ENCODE measurements at regions not wholly inside any gene's neighbourhood (a gene's known extent, or its start where the extent isn't known, plus 50 kb on each side); places are given as distances from the start of the nearest gene placed in this dataset.
"Not testable (repeated sequence)": the region's sequence is repeated elsewhere in the genome, so short reads cannot be mapped to it uniquely, and the experiment has no call there.

DNA sequence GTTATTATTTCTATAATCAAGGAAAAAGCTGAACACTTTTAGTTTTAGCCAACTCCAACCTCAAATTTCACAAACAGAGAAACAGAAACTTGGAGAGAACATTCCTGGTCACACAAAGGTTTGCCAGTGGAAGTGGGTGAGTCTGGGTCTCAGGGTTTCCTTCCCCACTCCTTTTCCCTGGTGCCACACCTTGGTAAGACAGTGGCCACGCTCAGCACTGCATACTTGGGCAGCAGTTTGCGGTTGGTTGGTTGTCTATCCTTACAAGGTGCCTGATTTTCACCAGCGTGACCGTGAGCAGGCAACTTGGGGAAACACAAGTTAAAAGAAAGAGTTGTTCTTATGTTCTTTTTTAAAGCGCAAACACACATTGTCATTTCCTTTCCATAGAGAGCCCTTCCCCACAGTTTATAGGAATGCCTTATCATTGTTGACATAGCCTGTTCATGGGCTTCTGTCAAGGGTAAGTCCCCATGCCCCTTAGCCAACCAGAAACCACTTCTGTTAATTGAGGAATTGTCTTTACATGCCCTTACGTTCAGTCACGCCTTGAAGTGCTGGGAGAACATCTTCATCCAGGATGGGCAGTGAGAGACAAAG, 82.2 kb downstream of the RIN2 start:
- ChIA-PET POLR2A (interaction anchor here (0.6 kb wide), 1 partner anchor 781 kb away, joined by 3 read pairs; no protein-coding TSS in a partner anchor), CTCF (ENCODE audit: unreplicated experiment) (no interaction called here)
- intact Hi-C loops (cut with micrococcal nuclease; ENCODE audit: unreplicated experiment), result no loop called here
- no peaks in the 10 kb centered on the region for H3K4me1 ChIP-seq (ENCODE audit: insufficient read depth, low read length, poor library complexity, severe bottlenecking)
- no peaks in the 10 kb centered on the region for H3K79me2 ChIP-seq (ENCODE audit: insufficient read depth, low read depth, low read length)
- H3K36me3 ChIP-seq (ENCODE audit: insufficient read depth, low read length), result no peaks in the 10 kb centered on the region
- no TSS peak for BruUV-seq (replicated peaks)
- no peak for TF ChIP-seq EZH2phosphoT487 (IDR thresholded peaks at IDR 0.05; ENCODE audit: borderline replicate concordance, low read depth, low read length)
- TF ChIP-seq, protein P1, sequence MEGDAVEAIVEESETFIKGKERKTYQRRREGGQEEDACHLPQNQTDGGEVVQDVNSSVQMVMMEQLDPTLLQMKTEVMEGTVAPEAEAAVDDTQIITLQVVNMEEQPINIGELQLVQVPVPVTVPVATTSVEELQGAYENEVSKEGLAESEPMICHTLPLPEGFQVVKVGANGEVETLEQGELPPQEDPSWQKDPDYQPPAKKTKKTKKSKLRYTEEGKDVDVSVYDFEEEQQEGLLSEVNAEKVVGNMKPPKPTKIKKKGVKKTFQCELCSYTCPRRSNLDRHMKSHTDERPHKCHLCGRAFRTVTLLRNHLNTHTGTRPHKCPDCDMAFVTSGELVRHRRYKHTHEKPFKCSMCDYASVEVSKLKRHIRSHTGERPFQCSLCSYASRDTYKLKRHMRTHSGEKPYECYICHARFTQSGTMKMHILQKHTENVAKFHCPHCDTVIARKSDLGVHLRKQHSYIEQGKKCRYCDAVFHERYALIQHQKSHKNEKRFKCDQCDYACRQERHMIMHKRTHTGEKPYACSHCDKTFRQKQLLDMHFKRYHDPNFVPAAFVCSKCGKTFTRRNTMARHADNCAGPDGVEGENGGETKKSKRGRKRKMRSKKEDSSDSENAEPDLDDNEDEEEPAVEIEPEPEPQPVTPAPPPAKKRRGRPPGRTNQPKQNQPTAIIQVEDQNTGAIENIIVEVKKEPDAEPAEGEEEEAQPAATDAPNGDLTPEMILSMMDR (conservative IDR thresholded peaks at IDR 0.05; ENCODE audit: low read length), result no peak
- H2AFZ ChIP-seq (ENCODE audit: low read length), result no peak overlapping the region
- no peaks in the 10 kb centered on the region for H3K9me3 ChIP-seq (ENCODE audit: low read length)
- no peaks in the 10 kb centered on the region for H3K9me2 ChIP-seq (ENCODE audit: insufficient read depth, low read length)
- DNase-seq (ENCODE audit: low spot score), result no peak
- no peak overlapping the region for H3K4me3 ChIP-seq (ENCODE audit: low read depth, low read length, poor library complexity, severe bottlenecking)
- H3K4me2 ChIP-seq (ENCODE audit: low read length), result no peak overlapping the region
- no peak overlapping the region for H3K27ac ChIP-seq (ENCODE audit: low read depth, low read length, poor library complexity, severe bottlenecking)
- no peaks in the 10 kb centered on the region for H4K20me1 ChIP-seq (ENCODE audit: insufficient read depth, low read length)

GRCh38 chr20:19841740-19842139, 83.7 kb downstream of the RIN2 start:
- intact Hi-C loops (cut with micrococcal nuclease; ENCODE audit: unreplicated experiment), result no loop called here
- no peak for DNase-seq (ENCODE audit: low spot score)
- TF ChIP-seq, protein P1 (conservative IDR thresholded peaks at IDR 0.05; ENCODE audit: low read length), result no peak
- no peak for TF ChIP-seq EZH2phosphoT487 (IDR thresholded peaks at IDR 0.05; ENCODE audit: borderline replicate concordance, low read depth, low read length)
- Histone ChIP-seq H3K9me2 (ENCODE audit: insufficient read depth, low read length) (no peaks in the 10 kb centered on the region), H4K20me1 (ENCODE audit: insufficient read depth, low read length) (no peaks in the 10 kb centered on the region), H3K79me2 (ENCODE audit: insufficient read depth, low read depth, low read length) (no peaks in the 10 kb centered on the region), H2AFZ (ENCODE audit: low read length) (no peak overlapping the region), H3K27ac (ENCODE audit: low read depth, low read length, poor library complexity, severe bottlenecking) (no peak overlapping the region), H3K4me2 (ENCODE audit: low read length) (no peak overlapping the region), H3K4me1 (ENCODE audit: insufficient read depth, low read length, poor library complexity, severe bottlenecking) (no peaks in the 10 kb centered on the region), H3K9me3 (ENCODE audit: low read length) (no peaks in the 10 kb centered on the region), H3K4me3 (ENCODE audit: low read depth, low read length, poor library complexity, severe bottlenecking) (no peak overlapping the region), H3K36me3 (ENCODE audit: insufficient read depth, low read length) (no peaks in the 10 kb centered on the region)
- BruUV-seq (replicated peaks), result no TSS peak
- CTCF ChIA-PET (ENCODE audit: unreplicated experiment), result no interaction called here
- POLR2A ChIA-PET, result no interaction called here

- CTCF ChIA-PET (ENCODE audit: unreplicated experiment), result not testable (repeated sequence)
Measured at GRCh38 chr20:19844850-19845249, 86.8 kb downstream of the RIN2 start.

More at GRCh38 chr20:19844850-19845249, 86.8 kb downstream of the RIN2 start:
- DNase-seq (ENCODE audit: low spot score); H4K20me1 ChIP-seq (ENCODE audit: insufficient read depth, low read length); H3K27ac ChIP-seq (ENCODE audit: low read depth, low read length, poor library complexity, severe bottlenecking); POLR2A ChIA-PET; intact Hi-C loops (cut with micrococcal nuclease; ENCODE audit: unreplicated experiment); H2AFZ ChIP-seq (ENCODE audit: low read length); H3K4me3 ChIP-seq (ENCODE audit: low read depth, low read length, poor library complexity, severe bottlenecking); BruUV-seq (replicated peaks); H3K36me3 ChIP-seq (ENCODE audit: insufficient read depth, low read length); H3K9me2 ChIP-seq (ENCODE audit: insufficient read depth, low read length); H3K79me2 ChIP-seq (ENCODE audit: insufficient read depth, low read depth, low read length); H3K4me2 ChIP-seq (ENCODE audit: low read length); H3K9me3 ChIP-seq (ENCODE audit: low read length); H3K4me1 ChIP-seq (ENCODE audit: insufficient read depth, low read length, poor library complexity, severe bottlenecking): not testable (repeated sequence)
